NCI-H345 treated with DMSO at 0.1 percent for 48 hours (cell line): ENCODE measurements at regions not wholly inside any gene's neighbourhood (a gene's known extent, or its start where the extent isn't known, plus 50 kb on each side); places are given as distances from the start of the nearest gene placed in this dataset.
A peak's percentile ranks its signal among the peaks of the same experiment; 100 is the strongest.

ENCODE experiments used
- DNase-seq: peaks from one replicate; lab custom pipeline; 2025; ENCODE audit not compliant: unreplicated experiment; lab: John Stamatoyannopoulos, UW

- DNase-seq = no peak
These were observed 497.4 kb downstream of the ENC1 start for GRCh38 chr5:74143151-74143550.

- no peak for DNase-seq
These were observed 499.5 kb downstream of the ENC1 start for GRCh38 chr5:74141053-74141452.

DNA sequence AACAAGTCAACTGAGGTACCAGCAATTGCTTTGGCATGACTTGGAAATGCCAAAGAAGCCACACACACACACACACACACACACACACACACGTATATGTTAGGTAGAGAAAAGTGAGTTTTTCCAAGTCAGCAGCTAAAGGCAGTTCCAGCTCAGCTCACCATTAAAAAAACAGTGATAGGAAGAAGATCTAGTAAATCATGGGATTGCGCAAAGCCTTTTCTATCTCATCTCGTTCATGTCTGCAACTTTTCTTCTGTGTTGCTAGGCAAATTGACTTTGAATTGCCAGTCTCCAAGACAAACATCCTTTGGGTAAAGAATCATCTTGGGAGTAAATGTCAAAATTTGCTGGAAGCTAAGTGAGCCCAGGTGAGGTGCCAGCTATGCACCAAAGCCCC lies 500.1 kb downstream of the ENC1 start:
- DNase-seq = no peak

- no peak for DNase-seq
These were observed 500.9 kb downstream of the ENC1 start for GRCh38 chr5:74139589-74139988.

GRCh38 chr5:74138721-74139120 lies 501.8 kb downstream of the ENC1 start:
- no peak for DNase-seq

DNA sequence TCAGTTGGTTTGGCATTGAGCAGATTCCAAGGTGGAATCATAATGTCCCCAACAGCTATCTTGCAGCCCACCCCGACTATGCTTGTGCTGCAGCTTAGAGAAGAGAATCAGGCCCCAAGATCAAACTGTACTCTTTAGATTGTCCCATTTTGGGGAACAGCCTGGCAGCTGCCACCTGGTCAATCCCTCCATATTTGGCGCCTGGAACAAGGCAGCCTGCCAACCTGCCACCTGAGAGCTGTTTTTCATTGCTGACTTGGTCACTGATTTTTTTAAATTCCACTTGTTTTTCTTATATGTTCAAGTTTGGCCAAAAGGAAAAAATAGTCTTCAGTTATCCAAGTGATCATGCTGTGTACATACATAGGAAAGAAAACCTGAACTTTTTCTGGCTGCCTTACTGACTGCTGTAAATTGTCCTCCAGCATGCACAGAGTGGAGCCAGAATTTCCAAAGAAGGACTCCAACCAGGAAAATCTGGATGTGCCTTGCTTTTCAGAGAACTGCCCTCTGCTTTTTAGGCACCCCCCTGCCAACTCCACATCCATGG lies 504.2 kb downstream of the ENC1 start:
- no peak for DNase-seq

DNA sequence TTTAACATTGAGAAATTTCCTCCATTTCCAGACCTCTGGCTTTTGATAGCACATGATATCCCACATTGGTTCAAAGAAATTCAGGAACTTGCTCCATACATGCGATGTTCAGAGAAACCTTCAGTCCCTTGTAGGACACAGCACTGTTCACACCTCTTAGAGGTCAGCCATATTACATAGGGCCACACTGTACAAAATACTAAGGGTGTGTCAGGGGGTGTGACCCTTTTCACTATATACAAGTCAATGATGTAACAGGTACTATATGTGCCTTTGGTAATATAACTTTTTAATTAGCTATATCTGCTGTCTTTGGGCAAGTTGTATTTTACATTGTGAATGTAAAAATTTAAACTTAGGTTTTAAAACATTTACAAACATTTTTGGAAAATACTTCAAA lies 505.5 kb downstream of the ENC1 start:
- no peak for DNase-seq

- no peak for DNase-seq
These were observed 506.5 kb downstream of the ARHGEF28 start for GRCh38 chr5:74132485-74132884.

- no peak for DNase-seq
These were observed 505.3 kb downstream of the ARHGEF28 start for GRCh38 chr5:74131250-74131649.

GRCh38 chr5:74130155-74130897 lies 504.3 kb downstream of the ARHGEF28 start:
- peak; percentile 87 for DNase-seq

DNA sequence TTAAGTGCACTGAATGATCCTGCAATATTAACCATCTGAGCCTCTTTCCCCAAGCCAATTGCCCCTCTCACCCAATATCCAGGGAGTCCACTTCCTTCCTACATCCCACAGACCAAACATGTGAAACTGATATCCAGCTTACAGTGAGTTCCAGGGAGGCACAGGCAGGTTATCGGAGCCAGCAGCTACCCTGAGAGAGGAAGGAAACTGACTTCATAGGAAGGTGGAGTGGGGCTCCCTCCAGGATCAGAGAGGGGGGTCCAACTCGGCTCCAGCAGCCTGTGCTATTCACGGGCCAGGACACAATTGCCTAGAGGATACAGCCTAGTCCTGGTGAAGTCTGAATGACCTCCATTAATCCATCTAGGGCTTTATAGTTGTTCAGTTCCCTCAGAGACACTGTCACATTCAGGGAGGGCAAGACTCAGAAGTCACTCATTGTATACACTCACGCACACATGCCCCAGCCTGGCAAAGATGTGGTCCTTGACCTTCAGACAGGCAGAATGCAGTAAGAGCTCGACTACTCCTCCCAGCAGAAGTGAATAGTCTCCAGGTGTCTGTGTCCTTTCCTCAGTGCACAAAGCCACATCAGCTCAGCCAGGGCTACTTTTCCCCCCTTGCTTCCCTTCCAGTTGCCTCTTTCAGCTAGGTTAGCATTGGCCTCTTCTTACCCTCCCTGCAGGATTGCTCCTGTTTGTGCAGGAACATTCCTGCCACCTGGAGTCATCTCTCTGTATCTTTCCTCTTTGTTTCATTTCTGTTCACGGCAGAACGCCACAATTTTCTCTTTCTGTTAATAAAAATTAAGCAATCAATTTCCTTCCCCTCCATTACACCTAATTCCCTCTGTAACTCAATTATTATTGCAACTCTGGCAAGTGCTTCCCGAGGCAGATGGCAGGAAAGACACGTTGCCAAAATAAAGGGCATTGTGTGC lies 501.7 kb downstream of the ARHGEF28 start:
- DNase-seq = peak; percentile 24

GRCh38 chr5:74126294-74126693 lies 500.3 kb downstream of the ARHGEF28 start:
- no peak for DNase-seq

DNA sequence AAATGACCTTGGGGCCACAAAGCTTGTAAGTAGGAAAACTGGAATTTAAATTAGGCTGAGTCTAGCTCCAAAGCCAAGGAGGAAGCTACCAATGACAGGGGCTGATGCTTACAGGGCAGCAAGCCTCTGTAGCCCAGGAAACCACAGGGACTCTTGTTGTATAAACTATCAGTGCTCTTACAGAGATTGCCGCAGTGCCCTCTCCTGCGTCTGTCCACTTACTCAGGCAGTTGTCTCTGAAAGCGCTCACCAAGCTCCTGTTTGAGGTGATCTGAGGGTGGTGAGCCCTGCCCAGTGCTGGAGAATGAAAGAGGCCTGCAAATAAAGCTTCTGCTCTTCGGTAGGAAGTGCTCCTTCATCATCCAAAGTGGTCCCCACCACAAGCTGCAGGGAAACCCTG lies 498.8 kb downstream of the ARHGEF28 start:
- DNase-seq = no peak

DNA sequence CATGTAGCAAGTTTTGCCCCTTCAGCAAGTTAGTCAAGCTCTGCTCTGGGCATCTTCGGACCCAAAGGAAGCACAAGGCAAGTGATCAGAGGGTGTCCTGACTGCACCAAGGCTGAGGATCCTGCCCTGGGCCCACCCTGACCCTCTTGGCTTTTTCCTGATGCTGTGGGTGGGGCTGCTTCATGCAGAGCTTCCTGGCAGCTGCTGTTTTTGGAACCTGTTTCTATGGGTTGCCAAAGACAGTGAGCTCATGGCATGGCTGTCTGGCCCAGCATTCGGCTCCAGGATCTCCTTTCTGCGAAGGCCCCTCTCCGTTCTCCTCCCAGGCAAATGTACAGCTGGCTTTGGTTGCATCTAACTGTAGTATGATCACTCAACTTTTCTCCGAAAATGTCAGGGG lies 497.9 kb downstream of the ARHGEF28 start:
- DNase-seq = no peak

- peak; percentile 30 for DNase-seq
These were observed 497.1 kb downstream of the ARHGEF28 start for GRCh38 chr5:74122979-74123590.

GRCh38 chr5:74122175-74122574 lies 496.2 kb downstream of the ARHGEF28 start:
- no peak for DNase-seq

GRCh38 chr5:74120585-74120984 lies 494.6 kb downstream of the ARHGEF28 start:
- no peak for DNase-seq

DNA sequence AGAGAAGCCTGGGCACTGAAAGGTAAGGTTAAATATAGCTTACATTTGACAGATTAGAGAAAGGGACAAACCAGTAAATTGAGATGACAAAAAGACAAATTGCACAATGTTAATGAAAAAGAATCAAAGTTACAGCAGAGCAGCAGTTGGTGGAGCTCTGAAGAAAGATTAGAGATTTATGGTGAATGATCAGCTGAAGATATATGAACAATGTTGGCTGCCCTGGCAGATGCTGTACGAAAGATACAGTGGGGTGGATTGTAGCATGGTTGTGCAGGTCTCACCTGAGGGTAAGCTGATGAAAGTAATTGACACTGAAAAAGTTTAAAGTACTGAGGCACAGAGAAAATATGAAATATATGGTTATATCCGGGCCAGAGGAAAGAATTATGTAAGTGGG lies 492.1 kb downstream of the ARHGEF28 start:
- no peak for DNase-seq

DNA sequence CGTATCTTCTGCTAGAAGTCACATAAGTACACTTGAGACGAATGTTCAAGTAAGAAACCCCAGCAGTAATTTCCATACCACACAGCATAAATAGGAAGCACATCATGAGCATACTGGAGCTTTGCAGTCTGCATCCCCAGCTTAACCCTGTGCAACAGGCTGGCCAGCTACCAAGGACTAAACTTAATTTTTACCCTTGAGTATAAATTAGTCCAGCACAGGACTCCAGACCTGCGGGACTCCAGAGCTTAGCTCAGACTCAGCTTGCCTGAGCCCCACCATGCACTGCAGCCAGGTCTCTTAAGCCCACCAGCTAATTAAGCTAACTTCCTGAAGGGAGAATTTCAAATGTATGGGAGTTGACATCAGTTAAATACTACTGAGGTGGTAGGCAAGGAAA lies 491.0 kb downstream of the ARHGEF28 start:
- no peak for DNase-seq

DNA sequence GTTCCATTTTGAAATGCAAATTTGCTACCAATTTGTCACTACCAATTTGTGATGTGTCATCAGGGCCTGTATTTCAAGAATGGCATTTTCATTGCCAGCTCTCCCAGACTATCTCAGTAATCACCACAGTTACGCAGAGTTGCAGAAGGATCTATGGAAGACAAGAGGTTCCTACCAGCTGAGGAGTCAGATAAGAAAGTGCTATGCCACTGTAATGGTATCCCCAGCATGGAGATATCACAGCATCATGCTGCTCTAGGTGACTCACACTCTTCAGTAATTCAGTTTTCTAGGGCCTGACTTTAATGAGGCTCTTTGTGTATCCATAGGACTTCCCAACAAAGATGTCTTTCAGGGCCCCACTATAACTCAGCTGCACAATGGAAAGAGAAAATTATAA lies 490.3 kb downstream of the ARHGEF28 start:
- no peak for DNase-seq

DNA sequence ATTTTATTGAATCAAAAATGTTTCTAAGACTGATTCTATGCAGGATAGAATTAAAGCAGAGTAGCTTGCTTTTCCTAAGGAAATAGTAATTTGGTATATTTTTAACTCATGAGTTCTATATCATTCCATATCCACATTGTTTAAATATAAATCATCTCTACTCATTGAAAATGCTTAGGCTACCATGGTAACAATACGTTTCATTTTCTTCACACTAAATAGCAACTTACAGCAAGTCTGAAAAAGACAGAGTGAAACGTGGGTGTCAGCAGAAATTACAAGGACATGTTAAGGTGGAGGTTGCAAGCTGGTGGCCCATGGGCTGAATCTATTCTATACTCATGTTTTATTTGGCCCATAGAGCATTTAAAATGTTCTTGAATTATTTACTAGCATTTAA lies 487.9 kb downstream of the ARHGEF28 start:
- no peak for DNase-seq

DNA sequence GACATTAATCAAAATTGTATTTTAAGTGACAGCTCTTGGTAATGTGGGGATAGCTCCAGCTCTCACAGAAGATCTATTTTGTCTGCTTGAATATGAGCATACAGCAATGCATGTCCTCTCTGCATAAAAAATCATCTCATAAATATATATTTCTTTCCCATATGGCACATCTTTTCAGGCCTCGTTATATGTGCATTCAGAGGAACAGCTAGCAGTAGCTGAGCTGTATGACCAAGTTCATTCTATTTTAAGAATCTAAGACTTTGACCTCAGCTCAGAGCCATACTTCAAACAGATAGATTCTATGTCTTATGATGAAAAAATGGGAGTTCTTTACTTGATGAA lies 487.2 kb downstream of the ARHGEF28 start:
- DNase-seq = no peak
